ENCODE measurements at regions not wholly inside any gene's neighbourhood (a gene's known extent, or its start where the extent isn't known, plus 50 kb on each side); places are given as distances from the start of the nearest gene placed in this dataset.

GRCh38 chr3:132220986-132221385 lies 96.2 kb upstream of the ACP3 start:
- intact Hi-C loops (cut with DNase I; ENCODE audit: low total_unique reads) = no loop called here
- H3K27ac ChIP-seq = no peak overlapping the region
- TF ChIP-seq POLR2A (IDR thresholded peaks at IDR 0.05) (no peak), CTCF (IDR thresholded peaks at IDR 0.05) (no peak)

DNA sequence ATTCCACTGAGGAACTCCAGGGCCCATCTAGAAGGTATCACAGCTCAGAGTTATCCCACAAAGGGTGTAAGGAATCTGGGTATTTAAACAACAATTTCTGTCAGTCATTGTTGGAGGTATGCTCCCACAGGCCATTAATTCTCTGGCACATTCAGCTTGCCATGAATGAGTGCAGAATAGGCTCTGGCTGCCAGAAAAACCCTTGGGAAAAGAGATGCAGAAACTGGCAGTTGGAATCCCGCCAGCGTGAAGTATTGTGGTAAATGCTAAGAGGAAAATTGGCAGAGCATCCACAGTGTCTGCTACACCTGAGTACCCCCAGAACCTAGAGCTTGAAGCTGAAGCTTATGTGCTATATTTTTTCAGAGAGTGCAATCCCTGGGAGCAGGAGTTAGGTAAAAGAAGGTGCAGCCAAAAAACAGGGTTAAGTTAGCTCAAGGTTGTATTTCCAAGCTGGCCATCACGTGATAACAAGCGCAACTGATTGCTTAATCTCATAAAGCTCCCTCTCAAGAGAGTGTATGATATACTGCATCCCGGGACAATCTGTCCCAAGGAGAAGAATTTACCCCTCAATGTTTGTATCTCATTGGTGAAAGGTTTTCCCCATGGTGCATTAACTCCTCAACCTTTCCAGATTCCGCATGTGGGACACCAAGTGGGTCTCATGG lies 94.2 kb upstream of the ACP3 start:
- Histone ChIP-seq H3K9me3 (no peaks in the 10 kb centered on the region), H3K36me3 (ENCODE audit: low read depth, missing control alignments) (no peaks in the 10 kb centered on the region), H3K27me3 (no peaks in the 10 kb centered on the region), H3K4me3 (no peak overlapping the region), H3K27ac (no peak overlapping the region), H3K4me1 (peaks cover 4% of the 10 kb centered on the region)
- intact Hi-C loops (cut with DNase I; ENCODE audit: low total_unique reads) = no loop called here
- WGBS, 2 donors = 61 to 67% methylated on average over 6 of the region's 6 CpGs
- TF ChIP-seq POLR2A (IDR thresholded peaks at IDR 0.05) = no peak
- TF ChIP-seq CTCF (IDR thresholded peaks at IDR 0.05) = no peak
- no peak for DNase-seq

More at GRCh38 chr3:132220986-132221385, 96.2 kb upstream of the ACP3 start:
- no peaks in the 10 kb centered on the region for H3K9me3 ChIP-seq
- H3K4me3 ChIP-seq = no peak overlapping the region
- H3K36me3 ChIP-seq (ENCODE audit: low read depth, missing control alignments) = no peaks in the 10 kb centered on the region
- 70 to 75% methylated on average over 4 of the region's 4 CpGs for WGBS, 2 donors
- no peak for DNase-seq
- H3K27me3 ChIP-seq = no peaks in the 10 kb centered on the region
- H3K4me1 ChIP-seq = no peaks in the 10 kb centered on the region

- H3K4me1 ChIP-seq = peaks cover 4% of the 10 kb centered on the region
- intact Hi-C loops (cut with DNase I; ENCODE audit: low total_unique reads) = no loop called here
- DNase-seq = no peak
- no peaks in the 10 kb centered on the region for H3K9me3 ChIP-seq
- H3K27ac ChIP-seq = no peak overlapping the region
- H3K36me3 ChIP-seq (ENCODE audit: low read depth, missing control alignments) = no peaks in the 10 kb centered on the region
- no peak overlapping the region for H3K4me3 ChIP-seq
- 90 to 97% methylated on average over 2 of the region's 2 CpGs for WGBS, 2 donors
- H3K27me3 ChIP-seq = no peaks in the 10 kb centered on the region
- no peak for TF ChIP-seq CTCF (IDR thresholded peaks at IDR 0.05)
- TF ChIP-seq POLR2A (IDR thresholded peaks at IDR 0.05) = no peak
Measured at GRCh38 chr3:132225664-132226063, 91.5 kb upstream of the ACP3 start.

DNA sequence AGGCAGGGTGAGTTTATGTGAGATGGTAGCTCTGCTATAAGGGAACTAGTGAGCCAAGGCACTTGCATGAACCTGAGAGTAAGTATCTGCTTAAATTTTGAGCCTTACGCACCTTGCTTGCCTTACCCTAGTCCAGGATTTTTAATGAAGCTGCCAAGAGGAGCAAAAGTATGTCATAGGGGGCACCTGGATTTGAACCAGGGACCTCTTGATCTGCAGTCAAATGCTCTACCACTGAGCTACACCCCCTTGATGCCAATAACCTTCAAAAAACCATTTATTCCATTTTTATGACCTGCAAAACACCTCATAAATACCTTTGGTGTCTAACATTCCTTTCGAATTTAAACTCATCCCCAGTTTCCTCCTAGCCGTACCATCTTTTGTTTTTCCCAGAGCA lies 88.3 kb upstream of the ACP3 start:
- Histone ChIP-seq H3K27me3 (no peaks in the 10 kb centered on the region), H3K27ac (no peak overlapping the region), H3K9me3 (no peaks in the 10 kb centered on the region), H3K36me3 (ENCODE audit: low read depth, missing control alignments) (no peaks in the 10 kb centered on the region), H3K4me1 (peaks cover 20% of the 10 kb centered on the region), H3K4me3 (no peak overlapping the region)
- intact Hi-C loops (cut with DNase I; ENCODE audit: low total_unique reads) = no loop called here
- DNase-seq = no peak
- WGBS, 2 donors = 61% methylated on average over 3 of the region's 3 CpGs
- TF ChIP-seq POLR2A (IDR thresholded peaks at IDR 0.05) (no peak), CTCF (IDR thresholded peaks at IDR 0.05) (no peak)

- DNase-seq = no peak
- TF ChIP-seq CTCF (IDR thresholded peaks at IDR 0.05) (no peak), POLR2A (IDR thresholded peaks at IDR 0.05) (no peak)
- Histone ChIP-seq H3K4me3 (no peak overlapping the region), H3K4me1 (peaks cover 20% of the 10 kb centered on the region), H3K27me3 (no peaks in the 10 kb centered on the region), H3K27ac (no peak overlapping the region), H3K36me3 (ENCODE audit: low read depth, missing control alignments) (no peaks in the 10 kb centered on the region), H3K9me3 (no peaks in the 10 kb centered on the region)
- intact Hi-C loops (cut with DNase I; ENCODE audit: low total_unique reads) = no loop called here
- WGBS, 2 donors = 84 to 91% methylated on average over 2 of the region's 2 CpGs
Measured at GRCh38 chr3:132229641-132230040, 87.6 kb upstream of the ACP3 start.
